ENCODE measurements at regions not wholly inside any gene's neighbourhood (a gene's known extent, or its start where the extent isn't known, plus 50 kb on each side); places are given as distances from the start of the nearest gene placed in this dataset.
A peak's percentile ranks its signal among the peaks of the same experiment; 100 is the strongest.

- TF ChIP-seq PHTF2 (CRISPR knock-in tag; IDR thresholded peaks at IDR 0.05): no peak
- TF ChIP-seq BDP1 (IDR thresholded peaks at IDR 0.05; ENCODE audit: insufficient read depth, insufficient read length): no peak
- no peak for TF ChIP-seq NR4A1 (CRISPR knock-in tag; IDR thresholded peaks at IDR 0.05)
- TF ChIP-seq NR4A1 (tag; IDR thresholded peaks at IDR 0.05): 0 out of 2 replicates have a peak, but pooled peaks have one; percentile 39
- no peak for TF ChIP-seq ERF (CRISPR knock-in tag; IDR thresholded peaks at IDR 0.05)
- no peak for TF ChIP-seq ZNF561 (CRISPR knock-in tag; conservative IDR thresholded peaks at IDR 0.05)
- TF ChIP-seq SNIP1 (IDR thresholded peaks at IDR 0.05; ENCODE audit: low read depth): no peak
- 0 out of 4 replicates have a peak, but pooled peaks of 1 of the 2 experiments have one; percentile 23 for TF ChIP-seq TBL1XR1 (IDR thresholded peaks at IDR 0.05; ENCODE audit: low read length in 2 of 2)
- TF ChIP-seq MGA (IDR thresholded peaks at IDR 0.05): no peak
- TF ChIP-seq ZNF780A (CRISPR knock-in tag; IDR thresholded peaks at IDR 0.05): no peak
- TF ChIP-seq RBFOX2 (IDR thresholded peaks at IDR 0.05; ENCODE audit: low read depth, low read length): no peak
- no peak for TF ChIP-seq HOMEZ (CRISPR knock-in tag; IDR thresholded peaks at IDR 0.05)
- peak; percentile 3 for TF ChIP-seq KDM5B (IDR thresholded peaks at IDR 0.05; ENCODE audit: insufficient replicate concordance, low read depth, low read length)
- peak; percentile 35; the same call in 1 of the 2 replicates for TF ChIP-seq ZBTB9 (CRISPR knock-in tag; IDR thresholded peaks at IDR 0.05)
These were observed 129.8 kb upstream of the SAMSN1 start (continued) for GRCh38 chr21:14675774-14676530.

All from K562 (cell line).